Sigmoid colon (tissue), 6 donors: ENCODE measurements at regions not wholly inside any gene's neighbourhood (a gene's known extent, or its start where the extent isn't known, plus 50 kb on each side); places are given as distances from the start of the nearest gene placed in this dataset.

Source experiments
- DNase-seq: peaks from one replicate; pipeline ENCODE4 v3.0.0-alpha.2; 2019
- H3K27ac ChIP-seq, 4 donors: fragments of 200-600 bp; sonication (generic); one replicate each; pipeline ENCODE4 v1.5.1; 2016 to 2019; ENCODE audit warnings: mild to moderate bottlenecking in 1 of 4
- H3K27me3 ChIP-seq, 3 donors: fragments of 200-600 bp; sonication (generic); one replicate each; pipeline ENCODE4 v1.5.1; 2019; ENCODE audit warnings: mild to moderate bottlenecking in 1 of 3
- H3K36me3 ChIP-seq, 4 donors: fragments of 200-600 bp; sonication (generic); one replicate each; pipeline ENCODE4 v1.5.1; 2016 to 2019
- H3K4me1 ChIP-seq, 4 donors: fragments of 200-600 bp; sonication (generic); one replicate each; pipeline ENCODE4 v1.5.1; 2017 to 2019
- H3K4me3 ChIP-seq, 4 donors: fragments of 200-600 bp; sonication (generic); one replicate each; pipeline ENCODE4 v1.5.1; 2017 to 2019; ENCODE audit warnings: mild to moderate bottlenecking in 2 of 4, moderate library complexity in 1 of 4
- H3K9me3 ChIP-seq, 4 donors: fragments of 200-600 bp in 3 of 4; sonication (generic) in 3 of 4; one replicate each; pipeline versions ENCODE4 v1.5.1 to v1.6.1; 2013 to 2019
- EP300 ChIP-seq, 4 donors: sonication (generic); formaldehyde crosslinking; IDR thresholded peaks; one replicate each; pipeline ENCODE4 v1.6.1; 2017; ENCODE audit warnings: antibody characterized with exemption in 4 of 4
- POLR2A ChIP-seq, 2 donors: fragments of 450-650 bp; IDR thresholded peaks; one replicate each; pipeline ENCODE4 v1.6.1; 2016; ENCODE audit warnings: antibody characterized with exemption in 2 of 2, mild to moderate bottlenecking in 2 of 2, moderate library complexity in 2 of 2
- POLR2AphosphoS5 ChIP-seq, 4 donors: sonication (generic); formaldehyde crosslinking; IDR thresholded peaks; one replicate each; pipeline ENCODE4 v1.6.1; 2017; ENCODE audit warnings: antibody characterized with exemption in 4 of 4
- WGBS, 2 donors: extraction: QIAGEN DNeasy Blood & Tissue Kit; methylation state at CpG; one replicate each; pipeline ENCODE4 v1.1.7; 2013; 5-methylcytosine and 5-hydroxymethylcytosine counted together
- intact Hi-C: fragments of 100-400 bp; cut with DNase I; formaldehyde crosslinking; loops from one replicate; pipeline ENCODE4 v1.15.1; 2023
- TF ChIP-seq, protein P1 (sequence below), 4 experiments: fragments of 450-650 bp in 3 of 4; fragments of 200-600 bp in 1 of 4; IDR thresholded peaks; one replicate each; pipeline ENCODE4 v1.5.1; 2016 to 2019; ENCODE audit warnings: antibody characterized with exemption in 4 of 4, mild to moderate bottlenecking in 3 of 4, moderate library complexity in 2 of 4
- donor health status: healthy with polysubstance abuse.
- donor health status: healthy.

- Histone ChIP-seq H3K27ac (no peak overlapping the region), H3K4me1 (no peaks in the 10 kb centered on the region), H3K36me3 (no peaks in the 10 kb centered on the region), H3K9me3 (peaks cover 0 to 2% (median 0%) of the 10 kb centered on the region in 4 donors), H3K4me3 (no peak overlapping the region), H3K27me3 (no peaks in the 10 kb centered on the region)
- WGBS, 2 donors: 88 to 90% methylated on average over 20 of the region's 20 CpGs
- intact Hi-C loops: no loop called here
- no peak for TF ChIP-seq EP300 (IDR thresholded peaks at IDR 0.05)
- TF ChIP-seq POLR2A (IDR thresholded peaks at IDR 0.05): no peak
- no peak for TF ChIP-seq POLR2AphosphoS5 (IDR thresholded peaks at IDR 0.05)
- TF ChIP-seq, protein P1, sequence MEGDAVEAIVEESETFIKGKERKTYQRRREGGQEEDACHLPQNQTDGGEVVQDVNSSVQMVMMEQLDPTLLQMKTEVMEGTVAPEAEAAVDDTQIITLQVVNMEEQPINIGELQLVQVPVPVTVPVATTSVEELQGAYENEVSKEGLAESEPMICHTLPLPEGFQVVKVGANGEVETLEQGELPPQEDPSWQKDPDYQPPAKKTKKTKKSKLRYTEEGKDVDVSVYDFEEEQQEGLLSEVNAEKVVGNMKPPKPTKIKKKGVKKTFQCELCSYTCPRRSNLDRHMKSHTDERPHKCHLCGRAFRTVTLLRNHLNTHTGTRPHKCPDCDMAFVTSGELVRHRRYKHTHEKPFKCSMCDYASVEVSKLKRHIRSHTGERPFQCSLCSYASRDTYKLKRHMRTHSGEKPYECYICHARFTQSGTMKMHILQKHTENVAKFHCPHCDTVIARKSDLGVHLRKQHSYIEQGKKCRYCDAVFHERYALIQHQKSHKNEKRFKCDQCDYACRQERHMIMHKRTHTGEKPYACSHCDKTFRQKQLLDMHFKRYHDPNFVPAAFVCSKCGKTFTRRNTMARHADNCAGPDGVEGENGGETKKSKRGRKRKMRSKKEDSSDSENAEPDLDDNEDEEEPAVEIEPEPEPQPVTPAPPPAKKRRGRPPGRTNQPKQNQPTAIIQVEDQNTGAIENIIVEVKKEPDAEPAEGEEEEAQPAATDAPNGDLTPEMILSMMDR (IDR thresholded peaks at IDR 0.05): no peak
- DNase-seq: no peak
These were observed 243.5 kb downstream of the GADD45G start for GRCh38 chr9:89848060-89849040.

DNA sequence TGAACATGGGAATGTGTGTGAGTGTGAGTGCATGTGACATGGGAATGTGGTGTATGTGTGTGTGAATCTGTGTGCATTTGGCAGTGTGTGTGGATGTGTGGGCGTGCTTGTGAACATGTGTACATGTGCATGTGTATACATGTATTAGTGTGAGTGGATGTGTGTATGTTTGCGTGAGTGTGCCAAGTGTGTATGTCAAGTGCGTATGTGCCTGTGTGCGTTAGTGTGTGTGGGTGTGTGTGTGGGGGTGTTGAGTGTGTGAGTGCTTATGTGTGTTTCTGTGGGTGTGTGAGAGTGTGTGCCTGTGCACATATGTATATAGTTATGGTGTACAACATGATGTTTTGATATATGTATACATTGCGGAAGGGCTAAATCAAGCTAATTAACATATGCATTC is 244.3 kb downstream of the GADD45G start:
- H3K9me3 ChIP-seq: peaks cover 0 to 2% (median 0%) of the 10 kb centered on the region in 4 donors
- no peaks in the 10 kb centered on the region for H3K4me1 ChIP-seq
- DNase-seq: no peak
- H3K27ac ChIP-seq: no peak overlapping the region
- H3K4me3 ChIP-seq: no peak overlapping the region
- intact Hi-C loops: no loop called here
- H3K36me3 ChIP-seq: no peaks in the 10 kb centered on the region
- no peaks in the 10 kb centered on the region for H3K27me3 ChIP-seq
- TF ChIP-seq POLR2A (IDR thresholded peaks at IDR 0.05) (no peak), POLR2AphosphoS5 (IDR thresholded peaks at IDR 0.05) (no peak), EP300 (IDR thresholded peaks at IDR 0.05) (no peak)
- TF ChIP-seq, protein P1 (IDR thresholded peaks at IDR 0.05): no peak
- WGBS, 2 donors: 86 to 87% methylated on average over 5 of the region's 5 CpGs

DNA sequence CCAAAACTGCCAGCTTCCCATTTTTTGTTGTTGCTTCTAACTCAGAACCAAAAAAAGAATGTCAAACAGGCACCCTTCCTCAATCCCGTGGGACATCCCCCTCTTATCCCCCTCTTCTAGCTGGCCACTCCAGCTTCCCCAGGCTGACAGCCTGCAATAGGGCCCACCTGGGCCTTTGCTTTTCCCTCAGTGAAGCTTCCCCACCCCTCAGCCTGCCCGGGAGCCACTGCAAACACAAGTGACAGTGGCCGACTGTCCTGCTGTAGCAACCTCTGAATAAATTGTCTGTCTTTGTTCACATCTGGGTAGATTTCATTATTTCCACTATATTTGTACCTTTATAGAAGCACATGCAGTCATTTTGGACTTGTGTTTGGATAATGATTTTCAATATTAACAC is 245.3 kb downstream of the GADD45G start:
- 79 to 81% methylated on average over 3 of the region's 3 CpGs for WGBS, 2 donors
- intact Hi-C loops: no loop called here
- H3K36me3 ChIP-seq: no peaks in the 10 kb centered on the region
- H3K27me3 ChIP-seq: no peaks in the 10 kb centered on the region
- no peak for TF ChIP-seq EP300 (IDR thresholded peaks at IDR 0.05)
- peaks cover 0 to 2% (median 0%) of the 10 kb centered on the region in 4 donors for H3K9me3 ChIP-seq
- DNase-seq: no peak
- H3K4me3 ChIP-seq: no peak overlapping the region
- no peak overlapping the region for H3K27ac ChIP-seq
- H3K4me1 ChIP-seq: no peaks in the 10 kb centered on the region

DNA sequence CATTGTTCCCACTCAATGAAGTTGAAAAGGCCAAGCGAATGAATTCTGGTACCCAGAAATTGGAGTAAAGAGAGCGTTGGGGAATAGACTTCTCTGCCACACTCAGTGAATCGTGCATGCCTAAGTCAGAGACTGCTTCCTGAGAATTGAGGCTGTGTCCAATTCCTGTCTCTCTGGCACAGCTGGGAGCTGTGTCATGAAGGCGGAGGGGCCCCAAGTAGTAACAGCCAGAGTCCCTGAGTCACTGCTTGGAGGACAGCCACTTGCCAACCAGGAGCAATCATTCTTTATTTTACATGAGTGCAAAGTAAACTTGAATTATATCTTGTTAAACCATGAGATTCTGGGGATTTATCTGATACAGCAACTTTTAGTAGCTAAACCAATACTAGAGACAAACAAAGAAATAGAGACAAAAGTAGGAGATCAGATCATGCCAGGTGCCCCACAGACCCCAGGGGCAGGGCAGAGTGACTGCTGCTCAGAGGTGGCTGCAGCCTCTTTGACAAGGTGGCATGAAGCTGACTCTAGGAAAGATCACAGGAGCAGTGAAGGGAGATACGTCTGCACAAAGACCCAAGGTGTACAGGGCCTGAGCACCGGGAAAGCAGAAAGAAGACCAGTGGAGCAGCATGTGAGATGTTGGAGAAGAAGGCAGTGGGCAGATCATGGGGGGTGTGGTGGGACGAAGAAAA is 246.0 kb downstream of the GADD45G start:
- WGBS, 2 donors: 54 to 66% methylated on average over 7 of the region's 7 CpGs
- intact Hi-C loops: no loop called here
- H3K36me3 ChIP-seq: no peaks in the 10 kb centered on the region
- no peak overlapping the region for H3K4me3 ChIP-seq
- H3K27me3 ChIP-seq: no peaks in the 10 kb centered on the region
- peak; percentile 49 for DNase-seq
- no peaks in the 10 kb centered on the region for H3K4me1 ChIP-seq
- H3K27ac ChIP-seq: no peak overlapping the region
- no peak for TF ChIP-seq POLR2AphosphoS5 (IDR thresholded peaks at IDR 0.05)
- TF ChIP-seq EP300 (IDR thresholded peaks at IDR 0.05): no peak
- TF ChIP-seq, protein P1 (IDR thresholded peaks at IDR 0.05): no peak
- no peak for TF ChIP-seq POLR2A (IDR thresholded peaks at IDR 0.05)
- H3K9me3 ChIP-seq: peaks cover 0 to 2% (median 0%) of the 10 kb centered on the region in 4 donors

DNA sequence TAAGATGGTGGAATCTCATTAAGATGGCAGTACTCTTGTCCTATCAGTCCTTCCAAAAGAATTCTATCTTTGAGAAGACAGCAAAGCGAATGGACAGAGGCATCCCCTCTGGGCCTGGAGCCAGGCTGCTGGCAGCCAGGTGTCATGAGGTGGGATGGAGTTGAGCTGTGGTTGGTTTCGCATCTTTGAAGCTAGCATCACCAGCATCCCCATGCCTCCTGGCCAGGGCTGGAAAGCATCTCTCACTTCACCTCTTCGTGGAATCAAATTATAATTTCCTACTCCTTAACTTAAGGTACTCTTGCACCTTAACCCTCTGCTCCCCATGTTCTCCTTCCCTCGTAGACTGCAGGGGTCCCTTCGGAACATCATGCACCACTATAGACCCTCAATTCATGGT is 248.3 kb downstream of the GADD45G start:
- Histone ChIP-seq H3K4me1 (no peaks in the 10 kb centered on the region), H3K36me3 (no peaks in the 10 kb centered on the region), H3K9me3 (peaks cover 0 to 6% (median 0%) of the 10 kb centered on the region in 4 donors), H3K27ac (no peak overlapping the region), H3K4me3 (no peak overlapping the region), H3K27me3 (no peaks in the 10 kb centered on the region)
- TF ChIP-seq, protein P1 (IDR thresholded peaks at IDR 0.05): no peak
- no peak for TF ChIP-seq EP300 (IDR thresholded peaks at IDR 0.05)
- TF ChIP-seq POLR2AphosphoS5 (IDR thresholded peaks at IDR 0.05): no peak
- TF ChIP-seq POLR2A (IDR thresholded peaks at IDR 0.05): no peak
- no peak for DNase-seq
- 87 to 92% methylated on average over 5 of the region's 5 CpGs for WGBS, 2 donors
- intact Hi-C loops: no loop called here
